Astrocyte (in vitro differentiated cells and primary cell): ENCODE measurements at regions not wholly inside any gene's neighbourhood (a gene's known extent, or its start where the extent isn't known, plus 50 kb on each side); places are given as distances from the start of the nearest gene placed in this dataset.
A peak's percentile ranks its signal among the peaks of the same experiment; 100 is the strongest.
"Not testable (repeated sequence)": the region's sequence is repeated elsewhere in the genome, so short reads cannot be mapped to it uniquely, and the experiment has no call there.

Experiments
- DNase-seq: peaks from one replicate; pipeline ENCODE4 v3.0.0-alpha.2; 2010; ENCODE audit warnings: low read depth
- FAIRE-seq: peaks from 2 replicates; lab custom pipeline; 2011; peaks lifted over from hg19 to GRCh38; lab: Jason Lieb, UNC
- H2AFZ ChIP-seq: 2 replicates; pipeline ENCODE4 v1.6.0; 2012; ENCODE audit warnings: low read depth, low read length, inconsistent platforms
- H3K27ac ChIP-seq: 2 replicates; pipeline ENCODE4 v1.5.1; 2011; ENCODE audit warnings: low read depth, low read length, inconsistent platforms
- H3K27me3 ChIP-seq: 2 replicates; pipeline ENCODE4 v1.6.0; 2011; ENCODE audit warnings: low read length, inconsistent platforms; ENCODE audit not compliant: insufficient read depth
- H3K36me3 ChIP-seq: 2 replicates; pipeline ENCODE4 v1.5.1; 2011; ENCODE audit warnings: low read length, inconsistent platforms; ENCODE audit not compliant: insufficient read depth
- H3K4me1 ChIP-seq: 2 replicates; pipeline ENCODE4 v1.5.1; 2011; ENCODE audit warnings: low read length, inconsistent platforms; ENCODE audit not compliant: insufficient read depth
- H3K4me2 ChIP-seq: 2 replicates; pipeline ENCODE4 v1.6.0; 2012; ENCODE audit warnings: low read length, inconsistent platforms
- H3K4me3 ChIP-seq: 2 replicates; pipeline ENCODE4 v1.5.1; 2011; ENCODE audit warnings: low read depth, mild to moderate bottlenecking, low read length, inconsistent platforms; ENCODE audit not compliant: insufficient read depth
- H3K79me2 ChIP-seq: 2 replicates; pipeline ENCODE4 v1.6.0; 2012; ENCODE audit warnings: mild to moderate bottlenecking, low read length, inconsistent platforms; ENCODE audit not compliant: insufficient read depth
- H3K9ac ChIP-seq: 2 replicates; pipeline ENCODE4 v1.6.0; 2012; ENCODE audit warnings: mild to moderate bottlenecking, low read length, inconsistent platforms
- H3K9me3 ChIP-seq: 2 replicates; pipeline ENCODE4 v1.5.1; 2012; ENCODE audit warnings: low read depth, mild to moderate bottlenecking, low read length, inconsistent platforms; ENCODE audit not compliant: insufficient read depth
- H4K20me1 ChIP-seq: 2 replicates; pipeline ENCODE4 v1.6.0; 2012; ENCODE audit warnings: low read length, inconsistent platforms; ENCODE audit not compliant: insufficient read depth
- H3K27ac Mint-ChIP-seq: one replicate; pipeline ENCODE4 v1.8.0; 2021; ENCODE audit warnings: mild to moderate bottlenecking, mixed read lengths; ENCODE audit not compliant: unreplicated experiment
- H3K27me3 Mint-ChIP-seq: one replicate; pipeline ENCODE4 v1.8.0; 2021; ENCODE audit warnings: low read depth, mixed read lengths; ENCODE audit not compliant: unreplicated experiment
- H3K36me3 Mint-ChIP-seq: one replicate; pipeline ENCODE4 v1.8.0; 2021; ENCODE audit warnings: low read depth, mixed read lengths; ENCODE audit not compliant: unreplicated experiment
- H3K4me1 Mint-ChIP-seq: one replicate; pipeline ENCODE4 v1.8.0; 2021; ENCODE audit warnings: low read depth, mixed read lengths; ENCODE audit not compliant: unreplicated experiment
- H3K4me3 Mint-ChIP-seq: one replicate; pipeline ENCODE4 v1.8.0; 2021; ENCODE audit warnings: mild to moderate bottlenecking, moderate library complexity, mixed read lengths; ENCODE audit not compliant: unreplicated experiment
- H3K9me3 Mint-ChIP-seq: one replicate; pipeline ENCODE4 v1.8.0; 2021; ENCODE audit warnings: mild to moderate bottlenecking, mixed read lengths; ENCODE audit not compliant: unreplicated experiment
- EZH2 ChIP-seq: IDR thresholded peaks from 2 replicates; pipeline ENCODE4 v1.6.1; 2012; ENCODE audit warnings: mild to moderate bottlenecking, low read length, inconsistent platforms; ENCODE audit not compliant: insufficient read depth
- TF ChIP-seq, protein P1 (sequence below): IDR thresholded peaks from 2 replicates; pipeline ENCODE4 v1.5.1; 2011; ENCODE audit warnings: low read depth, mild to moderate bottlenecking, inconsistent platforms, low read length, moderate library complexity; ENCODE audit not compliant: insufficient read depth

DNA sequence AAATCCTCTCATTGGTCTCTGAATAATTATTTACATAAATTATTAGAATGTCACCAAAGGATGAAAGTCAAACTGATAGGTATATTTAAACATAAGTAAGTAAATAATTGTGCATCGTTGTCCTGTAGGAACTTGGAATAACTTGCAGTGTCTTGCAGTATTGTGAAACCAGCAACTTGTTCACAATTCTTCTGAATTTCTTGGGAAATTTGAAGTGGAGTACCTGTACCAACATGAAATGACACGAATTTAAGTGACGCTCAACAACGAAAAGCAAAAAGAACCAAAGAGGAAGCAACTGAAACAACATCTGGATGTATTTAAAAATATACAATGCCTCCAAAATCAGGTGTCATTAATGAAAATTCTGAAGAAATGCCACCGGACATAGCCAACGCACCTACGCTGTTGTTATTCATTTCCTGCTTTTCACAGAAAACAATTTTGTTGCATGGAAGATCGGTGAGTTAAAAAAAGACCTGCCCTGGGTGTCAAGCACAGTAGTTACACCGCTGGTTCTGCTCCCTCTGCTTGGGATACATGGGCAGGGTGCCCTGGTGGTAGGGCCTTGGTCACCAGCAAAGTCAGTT lies 112.5 kb downstream of the RPLP1 start:
- H4K20me1 ChIP-seq, result no peaks in the 10 kb centered on the region
- Mint-ChIP-seq H3K4me3 (no peak overlapping the region), H3K9me3 (peaks cover 2% of the 10 kb centered on the region), H3K36me3 (peaks cover 4% of the 10 kb centered on the region), H3K27me3 (peaks cover 42% of the 10 kb centered on the region), H3K4me1 (no peaks in the 10 kb centered on the region), H3K27ac (no peak overlapping the region)
- H3K4me2 ChIP-seq, result no peak overlapping the region
- H3K27me3 ChIP-seq, result peaks cover 17% of the 10 kb centered on the region
- no peaks in the 10 kb centered on the region for H3K9me3 ChIP-seq
- no peak overlapping the region for H2AFZ ChIP-seq
- TF ChIP-seq EZH2, result no peak
- TF ChIP-seq, protein P1, sequence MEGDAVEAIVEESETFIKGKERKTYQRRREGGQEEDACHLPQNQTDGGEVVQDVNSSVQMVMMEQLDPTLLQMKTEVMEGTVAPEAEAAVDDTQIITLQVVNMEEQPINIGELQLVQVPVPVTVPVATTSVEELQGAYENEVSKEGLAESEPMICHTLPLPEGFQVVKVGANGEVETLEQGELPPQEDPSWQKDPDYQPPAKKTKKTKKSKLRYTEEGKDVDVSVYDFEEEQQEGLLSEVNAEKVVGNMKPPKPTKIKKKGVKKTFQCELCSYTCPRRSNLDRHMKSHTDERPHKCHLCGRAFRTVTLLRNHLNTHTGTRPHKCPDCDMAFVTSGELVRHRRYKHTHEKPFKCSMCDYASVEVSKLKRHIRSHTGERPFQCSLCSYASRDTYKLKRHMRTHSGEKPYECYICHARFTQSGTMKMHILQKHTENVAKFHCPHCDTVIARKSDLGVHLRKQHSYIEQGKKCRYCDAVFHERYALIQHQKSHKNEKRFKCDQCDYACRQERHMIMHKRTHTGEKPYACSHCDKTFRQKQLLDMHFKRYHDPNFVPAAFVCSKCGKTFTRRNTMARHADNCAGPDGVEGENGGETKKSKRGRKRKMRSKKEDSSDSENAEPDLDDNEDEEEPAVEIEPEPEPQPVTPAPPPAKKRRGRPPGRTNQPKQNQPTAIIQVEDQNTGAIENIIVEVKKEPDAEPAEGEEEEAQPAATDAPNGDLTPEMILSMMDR, result no peak
- H3K27ac ChIP-seq, result no peak overlapping the region
- H3K79me2 ChIP-seq, result no peaks in the 10 kb centered on the region
- no peak for DNase-seq
- no peak overlapping the region for H3K4me3 ChIP-seq
- no peak overlapping the region for H3K9ac ChIP-seq
- peaks cover 6% of the 10 kb centered on the region for H3K4me1 ChIP-seq
- FAIRE-seq, result no peak
- no peaks in the 10 kb centered on the region for H3K36me3 ChIP-seq

DNA sequence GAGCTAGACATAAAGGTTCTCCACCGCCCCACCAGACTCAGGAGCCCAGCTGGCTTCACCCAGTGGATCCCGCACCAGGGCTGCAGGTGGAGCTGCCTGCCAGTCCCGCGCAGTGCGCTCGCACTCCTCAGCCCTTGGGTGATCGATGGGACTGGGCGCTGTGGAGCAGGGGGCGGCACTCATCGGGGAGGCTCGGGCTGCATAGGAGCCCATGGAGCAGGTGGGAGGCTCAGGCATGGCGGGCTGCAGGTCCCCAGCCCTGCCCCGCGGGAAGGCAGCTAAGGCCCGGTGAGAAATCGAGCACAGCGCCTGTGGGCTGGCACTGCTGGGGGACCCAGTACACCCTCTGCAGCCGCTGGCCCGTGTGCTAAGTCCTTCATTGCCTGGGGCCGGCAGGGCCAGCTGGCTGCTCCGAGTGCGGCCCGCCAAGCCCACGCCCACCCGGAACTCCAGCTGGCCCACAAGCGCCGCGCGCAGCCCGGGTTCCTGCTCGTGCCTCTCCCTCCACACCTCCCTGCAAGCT lies 114.7 kb downstream of the RPLP1 start:
- H3K27me3 Mint-ChIP-seq, result peaks cover 42% of the 10 kb centered on the region
- H3K4me3 ChIP-seq, H3K79me2 ChIP-seq, H3K36me3 Mint-ChIP-seq, H3K36me3 ChIP-seq, H3K27ac ChIP-seq, H3K9ac ChIP-seq, H2AFZ ChIP-seq, H4K20me1 ChIP-seq, H3K9me3 Mint-ChIP-seq, H3K27me3 ChIP-seq, H3K4me1 Mint-ChIP-seq, FAIRE-seq, H3K27ac Mint-ChIP-seq, H3K4me1 ChIP-seq, H3K4me2 ChIP-seq, H3K4me3 Mint-ChIP-seq, DNase-seq, H3K9me3 ChIP-seq: not testable (repeated sequence)

DNA sequence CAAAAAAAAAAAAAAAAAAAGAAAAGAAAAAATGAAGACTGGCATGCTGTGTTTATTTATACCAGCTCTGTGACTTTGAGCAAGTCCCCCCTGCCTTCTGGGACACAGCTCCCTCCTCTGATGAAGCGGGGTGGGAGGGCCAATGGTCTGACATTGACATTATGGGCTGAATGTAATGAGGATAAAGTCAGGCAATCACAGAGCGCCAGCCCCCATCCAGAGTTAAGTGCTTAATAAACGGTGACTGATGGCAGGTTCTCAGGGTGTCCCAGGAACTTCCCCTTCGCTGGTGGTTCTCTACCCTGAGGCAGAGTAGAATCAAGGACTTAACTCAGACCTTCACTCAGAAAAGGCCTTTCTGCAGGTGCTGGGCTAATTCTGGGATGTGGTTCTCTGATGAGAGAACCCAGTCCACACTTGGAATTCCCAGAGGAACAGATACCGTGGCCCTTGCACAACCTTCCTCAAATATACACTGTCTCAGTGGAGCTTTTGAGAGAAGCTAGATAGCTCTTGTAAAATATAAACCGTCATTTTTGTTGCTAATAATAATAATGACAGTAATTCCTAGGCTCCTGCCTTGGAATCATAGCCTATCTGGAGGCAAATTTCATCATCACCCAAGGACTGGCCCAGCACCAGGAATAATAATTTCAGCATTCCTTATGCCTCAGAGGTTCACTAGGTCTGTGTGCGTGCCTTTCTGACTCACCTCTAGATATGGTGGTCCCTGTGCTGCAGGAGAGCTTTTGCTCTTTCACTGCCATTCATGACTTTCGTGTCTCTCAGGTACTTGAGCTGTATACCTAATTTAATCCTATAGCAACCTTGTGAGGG lies 115.8 kb downstream of the RPLP1 start:
- no peak overlapping the region for H3K4me3 ChIP-seq
- DNase-seq, result peak; percentile 83
- H3K9ac ChIP-seq, result no peak overlapping the region
- no peaks in the 10 kb centered on the region for H4K20me1 ChIP-seq
- no peak for TF ChIP-seq EZH2
- TF ChIP-seq, protein P1, result no peak
- H3K27ac ChIP-seq, result no peak overlapping the region
- no peaks in the 10 kb centered on the region for H3K79me2 ChIP-seq
- FAIRE-seq, result peak; percentile 87
- peak overlapping the region; percentile 70 for H3K4me2 ChIP-seq
- no peaks in the 10 kb centered on the region for H3K9me3 ChIP-seq
- H3K36me3 Mint-ChIP-seq, result peaks cover under 1% of the 10 kb centered on the region
- H3K4me1 Mint-ChIP-seq, result peaks cover under 1% of the 10 kb centered on the region
- H3K27me3 ChIP-seq, result peaks cover 6% of the 10 kb centered on the region
- no peak overlapping the region for H3K27ac Mint-ChIP-seq
- H2AFZ ChIP-seq, result no peak overlapping the region
- H3K36me3 ChIP-seq, result no peaks in the 10 kb centered on the region
- H3K4me1 ChIP-seq, result peaks cover 6% of the 10 kb centered on the region
- H3K9me3 Mint-ChIP-seq, result peaks cover 2% of the 10 kb centered on the region
- H3K4me3 Mint-ChIP-seq, result no peak overlapping the region
- H3K27me3 Mint-ChIP-seq, result peaks cover 35% of the 10 kb centered on the region
